ENCODE measurements at regions not wholly inside any gene's neighbourhood (a gene's known extent, or its start where the extent isn't known, plus 50 kb on each side); places are given as distances from the start of the nearest gene placed in this dataset.
"Not testable (repeated sequence)": the region's sequence is repeated elsewhere in the genome, so short reads cannot be mapped to it uniquely, and the experiment has no call there.

DNA sequence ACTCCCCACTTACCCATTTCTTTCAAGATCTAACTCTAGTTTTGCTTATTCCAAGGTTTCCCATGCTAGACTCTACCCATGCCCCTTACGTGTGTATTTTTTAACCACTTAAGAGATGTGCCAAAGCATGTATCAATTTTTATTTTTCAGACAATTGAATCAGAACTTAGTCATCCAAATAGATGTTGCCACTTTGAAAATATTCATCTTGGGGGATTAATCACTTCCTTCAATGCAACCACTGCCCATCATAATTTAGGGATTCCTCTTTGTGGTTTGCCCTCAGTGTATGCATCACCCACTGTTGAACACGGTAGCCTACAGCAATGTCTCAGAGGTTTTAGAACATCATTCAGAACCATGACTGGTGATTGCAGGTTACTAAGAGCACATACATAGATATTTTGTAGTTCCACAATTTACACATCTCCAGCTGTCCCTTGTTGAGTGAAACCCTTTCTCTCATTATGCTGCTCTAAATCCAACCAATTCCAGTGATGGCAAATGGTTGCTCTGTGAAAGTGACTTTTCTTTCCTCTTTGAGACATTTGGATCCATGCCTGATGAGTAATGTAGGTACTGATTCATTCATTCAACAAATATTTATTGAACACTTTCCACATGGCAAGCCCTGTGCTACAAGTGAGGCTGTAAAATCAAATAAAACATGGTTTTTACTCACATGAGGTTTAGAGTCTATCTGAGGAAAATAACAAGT is 60.6 kb upstream of the SERP2 start:
- WGBS (ENCODE audit: insufficient coverage): 100% methylated on average over 1 of the region's 2 CpGs
- H3K4me1 ChIP-seq (ENCODE audit: control insufficient read depth in 1 of 2, insufficient read depth in 2 of 2, low read length in 2 of 2): no peaks in the 10 kb centered on the region
- TF ChIP-seq, protein P1, sequence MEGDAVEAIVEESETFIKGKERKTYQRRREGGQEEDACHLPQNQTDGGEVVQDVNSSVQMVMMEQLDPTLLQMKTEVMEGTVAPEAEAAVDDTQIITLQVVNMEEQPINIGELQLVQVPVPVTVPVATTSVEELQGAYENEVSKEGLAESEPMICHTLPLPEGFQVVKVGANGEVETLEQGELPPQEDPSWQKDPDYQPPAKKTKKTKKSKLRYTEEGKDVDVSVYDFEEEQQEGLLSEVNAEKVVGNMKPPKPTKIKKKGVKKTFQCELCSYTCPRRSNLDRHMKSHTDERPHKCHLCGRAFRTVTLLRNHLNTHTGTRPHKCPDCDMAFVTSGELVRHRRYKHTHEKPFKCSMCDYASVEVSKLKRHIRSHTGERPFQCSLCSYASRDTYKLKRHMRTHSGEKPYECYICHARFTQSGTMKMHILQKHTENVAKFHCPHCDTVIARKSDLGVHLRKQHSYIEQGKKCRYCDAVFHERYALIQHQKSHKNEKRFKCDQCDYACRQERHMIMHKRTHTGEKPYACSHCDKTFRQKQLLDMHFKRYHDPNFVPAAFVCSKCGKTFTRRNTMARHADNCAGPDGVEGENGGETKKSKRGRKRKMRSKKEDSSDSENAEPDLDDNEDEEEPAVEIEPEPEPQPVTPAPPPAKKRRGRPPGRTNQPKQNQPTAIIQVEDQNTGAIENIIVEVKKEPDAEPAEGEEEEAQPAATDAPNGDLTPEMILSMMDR (IDR thresholded peaks at IDR 0.05): no peak
- Mint-ChIP-seq H3K4me3 (peak overlapping the region in 1 of 2 donors; percentile 36), H3K27ac (peak overlapping the region in 3 of 7 donors; percentile 42 to 79 (median 57)), H3K27me3 (ENCODE audit: low read depth in 3 of 3) (peaks cover 0 to 15% (median 7%) of the 10 kb centered on the region in 3 donors), H3K36me3 (no peaks in the 10 kb centered on the region), H3K4me1 (peaks cover 6% of the 10 kb centered on the region), H3K9me3 (peaks cover 0 to 3% (median 0%) of the 10 kb centered on the region in 7 donors)
- peak; percentile 15 to 81 (median 38) for DNase-seq
- H3K36me3 ChIP-seq (replicated peaks in 1 of 2; ENCODE audit: control insufficient read depth in 1 of 2, insufficient read depth in 2 of 2, low read length in 2 of 2): no peaks in the 10 kb centered on the region
- no peaks in the 10 kb centered on the region for H4K20me1 ChIP-seq (ENCODE audit: insufficient read depth, low read length)
- H2AFZ ChIP-seq (ENCODE audit: insufficient read depth, low read depth, low read length, poor library complexity, severe bottlenecking): no peak overlapping the region
- H3K27me3 ChIP-seq (ENCODE audit: control insufficient read depth in 2 of 2, insufficient read depth in 2 of 2, low read length in 2 of 2): peaks cover 0 to 3% of the 10 kb centered on the region in 2 donors
- no peak overlapping the region for H3K4me2 ChIP-seq (replicated peaks; ENCODE audit: extremely low read depth, low read length, poor library complexity, severe bottlenecking)
- no peak overlapping the region for H3K9ac ChIP-seq (ENCODE audit: insufficient read depth, low read length, poor library complexity, severe bottlenecking)
- no peaks in the 10 kb centered on the region for H3K79me2 ChIP-seq (ENCODE audit: insufficient read depth, low read length)
- H3K4me3 ChIP-seq (replicated peaks in 1 of 3; ENCODE audit: low read depth in 2 of 3, low read length in 3 of 3): no peak overlapping the region
- H3K9me3 ChIP-seq (replicated peaks in 1 of 2; ENCODE audit: control insufficient read depth in 1 of 2, insufficient read depth in 1 of 2, low read length in 2 of 2): no peaks in the 10 kb centered on the region
- intact Hi-C loops (cut with micrococcal nuclease): loop anchor here in 1 of 2 donors (5.0 kb wide), 1 partner anchor 76 kb away; no protein-coding TSS in a partner anchor
- H3K27ac ChIP-seq (ENCODE audit: low read depth in 1 of 2, low read length in 2 of 2): no peak overlapping the region

DNA sequence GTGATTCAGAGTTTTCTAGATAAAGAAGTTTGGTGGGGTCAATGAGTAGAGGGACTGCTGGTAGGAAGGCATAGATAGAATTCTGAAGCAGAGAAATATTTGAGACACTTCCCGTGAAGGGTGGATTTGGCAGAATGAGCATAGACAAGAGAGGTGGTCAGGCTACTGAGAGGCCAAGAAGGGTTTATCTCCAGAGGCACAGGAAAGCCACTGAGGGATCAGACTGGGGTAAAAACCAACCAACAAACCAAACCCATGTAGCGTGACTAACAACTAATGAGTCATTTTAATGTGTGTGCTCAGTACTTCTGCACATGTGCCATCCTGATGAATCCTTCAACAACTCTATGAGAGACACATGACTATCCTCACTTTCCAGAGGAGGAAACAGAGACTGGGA is 60.0 kb upstream of the SERP2 start:
- Mint-ChIP-seq H3K27ac (peak overlapping the region in 3 of 7 donors; percentile 42 to 79 (median 57)), H3K4me1 (peaks cover 6% of the 10 kb centered on the region), H3K36me3 (no peaks in the 10 kb centered on the region), H3K9me3 (peaks cover 0 to 3% (median 0%) of the 10 kb centered on the region in 7 donors), H3K27me3 (ENCODE audit: low read depth in 3 of 3) (peaks cover 1 to 14% (median 7%) of the 10 kb centered on the region in 3 donors), H3K4me3 (peak overlapping the region in 1 of 2 donors; percentile 36)
- TF ChIP-seq, protein P1 (IDR thresholded peaks at IDR 0.05): no peak
- no peaks in the 10 kb centered on the region for H3K4me1 ChIP-seq (ENCODE audit: control insufficient read depth in 1 of 2, insufficient read depth in 2 of 2, low read length in 2 of 2)
- H3K79me2 ChIP-seq (ENCODE audit: insufficient read depth, low read length): no peaks in the 10 kb centered on the region
- no peak overlapping the region for H2AFZ ChIP-seq (ENCODE audit: insufficient read depth, low read depth, low read length, poor library complexity, severe bottlenecking)
- H3K9ac ChIP-seq (ENCODE audit: insufficient read depth, low read length, poor library complexity, severe bottlenecking): no peak overlapping the region
- no CpG with 5 or more reads among the region's 2 CpGs for WGBS (ENCODE audit: insufficient coverage)
- H3K27me3 ChIP-seq (ENCODE audit: control insufficient read depth in 2 of 2, insufficient read depth in 2 of 2, low read length in 2 of 2): peaks cover 0 to 3% of the 10 kb centered on the region in 2 donors
- no peaks in the 10 kb centered on the region for H3K36me3 ChIP-seq (replicated peaks in 1 of 2; ENCODE audit: control insufficient read depth in 1 of 2, insufficient read depth in 2 of 2, low read length in 2 of 2)
- H3K9me3 ChIP-seq (replicated peaks in 1 of 2; ENCODE audit: control insufficient read depth in 1 of 2, insufficient read depth in 1 of 2, low read length in 2 of 2): no peaks in the 10 kb centered on the region
- H4K20me1 ChIP-seq (ENCODE audit: insufficient read depth, low read length): no peaks in the 10 kb centered on the region
- H3K4me3 ChIP-seq (replicated peaks in 1 of 3; ENCODE audit: low read depth in 2 of 3, low read length in 3 of 3): no peak overlapping the region
- no peak overlapping the region for H3K4me2 ChIP-seq (replicated peaks; ENCODE audit: extremely low read depth, low read length, poor library complexity, severe bottlenecking)
- intact Hi-C loops (cut with micrococcal nuclease): loop anchor here in 1 of 2 donors (5.0 kb wide), 1 partner anchor 76 kb away; no protein-coding TSS in a partner anchor
- H3K27ac ChIP-seq (ENCODE audit: low read depth in 1 of 2, low read length in 2 of 2): no peak overlapping the region
- DNase-seq: peak; percentile 34 to 79 (median 46)

- not testable (repeated sequence) for H3K9me3 Mint-ChIP-seq; H3K4me1 Mint-ChIP-seq; H4K20me1 ChIP-seq (ENCODE audit: insufficient read depth, low read length); H3K79me2 ChIP-seq (ENCODE audit: insufficient read depth, low read length); H3K27me3 ChIP-seq (ENCODE audit: control insufficient read depth in 2 of 2, insufficient read depth in 2 of 2, low read length in 2 of 2); H3K36me3 ChIP-seq (replicated peaks in 1 of 2; ENCODE audit: control insufficient read depth in 1 of 2, insufficient read depth in 2 of 2, low read length in 2 of 2); H3K4me1 ChIP-seq (ENCODE audit: control insufficient read depth in 1 of 2, insufficient read depth in 2 of 2, low read length in 2 of 2); H3K27ac ChIP-seq (ENCODE audit: low read depth in 1 of 2, low read length in 2 of 2); H3K9ac ChIP-seq (ENCODE audit: insufficient read depth, low read length, poor library complexity, severe bottlenecking); H3K4me3 ChIP-seq (replicated peaks in 1 of 3; ENCODE audit: low read depth in 2 of 3, low read length in 3 of 3); H3K4me3 Mint-ChIP-seq; H3K36me3 Mint-ChIP-seq; H3K4me2 ChIP-seq (replicated peaks; ENCODE audit: extremely low read depth, low read length, poor library complexity, severe bottlenecking); H2AFZ ChIP-seq (ENCODE audit: insufficient read depth, low read depth, low read length, poor library complexity, severe bottlenecking); H3K9me3 ChIP-seq (replicated peaks in 1 of 2; ENCODE audit: control insufficient read depth in 1 of 2, insufficient read depth in 1 of 2, low read length in 2 of 2)
- 100% methylated on average over 2 of the region's 4 CpGs for WGBS (ENCODE audit: insufficient coverage)
- intact Hi-C loops (cut with micrococcal nuclease): loop anchor here in 1 of 2 donors (5.0 kb wide), 1 partner anchor 77 kb away; no protein-coding TSS in a partner anchor
- Mint-ChIP-seq H3K27me3 (ENCODE audit: low read depth in 3 of 3) (peaks cover 1 to 14% (median 7%) of the 10 kb centered on the region in 3 donors), H3K27ac (peak overlapping the region in 1 of 7 donors; percentile 32)
- peak in 2 of 3 donors; percentile 2 to 18 for DNase-seq
These were observed 59.5 kb upstream of the SERP2 start for GRCh38 chr13:44314160-44314559.
